IPS-11a (cell line): ENCODE measurements at regions not wholly inside any gene's neighbourhood (a gene's known extent, or its start where the extent isn't known, plus 50 kb on each side); places are given as distances from the start of the nearest gene placed in this dataset.

Source experiments
- H3K4me3 ChIP-seq: one replicate; pipeline ENCODE4 v1.5.1; 2013; ENCODE audit warnings: low read depth, low read length, control low read depth

- H3K4me3 ChIP-seq = no peak overlapping the region
Observed at GRCh38 chr4:1500231-1500965, 94.2 kb upstream of the NKX1-1 start.

GRCh38 chr4:1499465-1499864, 93.2 kb upstream of the NKX1-1 start:
- no peak overlapping the region for H3K4me3 ChIP-seq

DNA sequence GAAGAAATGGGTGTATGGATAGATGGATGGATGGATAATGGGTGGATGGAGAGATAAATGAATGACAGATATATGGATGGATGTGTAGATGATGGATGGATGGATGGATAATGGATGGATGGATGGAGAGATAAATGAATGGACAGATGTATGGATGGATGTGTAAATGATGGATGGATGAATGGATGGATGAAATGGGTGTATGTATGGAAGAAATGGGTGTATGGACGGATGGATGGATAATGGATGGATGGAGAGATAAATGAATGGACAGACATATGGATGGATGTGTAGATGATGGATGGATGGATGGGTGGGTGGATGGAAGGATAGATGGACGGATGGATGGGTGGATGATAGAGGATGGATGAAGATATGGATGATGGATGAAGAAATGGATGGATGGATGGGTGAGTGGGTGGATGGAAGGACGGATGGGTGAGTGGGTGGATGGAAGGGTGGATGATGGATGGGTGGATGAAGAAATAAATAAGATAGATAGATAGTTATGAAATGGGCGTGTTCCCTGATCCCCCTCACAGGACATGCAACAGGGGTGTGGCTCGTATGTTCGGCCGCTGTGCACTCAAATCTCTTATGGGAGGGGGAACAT, 91.1 kb upstream of the NKX1-1 start:
- no peak overlapping the region for H3K4me3 ChIP-seq

GRCh38 chr4:1496116-1496642, 89.9 kb upstream of the NKX1-1 start:
- no peak overlapping the region for H3K4me3 ChIP-seq

DNA sequence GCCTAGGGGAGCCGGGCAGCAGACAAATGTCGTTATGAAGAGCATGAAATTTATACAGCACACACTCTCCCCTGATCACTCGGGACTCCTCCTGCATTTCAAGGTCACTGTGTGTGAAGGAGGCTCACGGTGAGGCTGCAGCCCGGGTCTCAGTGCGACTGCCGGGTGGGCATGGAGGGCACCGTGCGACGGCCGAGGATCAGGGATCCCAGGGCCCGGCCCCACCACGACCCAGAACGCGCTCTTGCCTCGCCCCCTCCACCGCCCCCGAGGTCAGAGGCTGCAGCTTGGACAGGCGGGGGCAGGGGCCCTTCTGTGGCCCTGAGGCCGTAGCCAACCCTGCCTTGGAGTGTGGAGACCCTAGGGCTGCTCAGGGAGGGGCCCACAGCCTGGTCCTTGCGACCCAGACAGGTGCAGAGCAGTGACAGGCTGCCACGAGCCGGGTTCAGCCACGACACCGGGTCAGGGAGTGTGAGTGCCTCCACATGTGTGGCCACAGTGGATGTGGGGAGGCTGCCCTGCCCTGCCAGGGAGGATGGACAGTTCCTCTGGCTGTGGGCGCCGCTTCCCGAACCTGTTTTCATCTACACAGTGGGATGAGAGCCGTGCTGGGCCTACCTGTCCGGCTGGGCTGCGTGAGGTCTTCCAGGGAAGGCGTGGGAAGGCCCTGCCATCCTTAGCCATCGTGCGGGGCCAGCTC, 89.3 kb upstream of the NKX1-1 start:
- H3K4me3 ChIP-seq = no peak overlapping the region

GRCh38 chr4:1494416-1495315, 88.4 kb upstream of the NKX1-1 start:
- no peak overlapping the region for H3K4me3 ChIP-seq

- no peak overlapping the region for H3K4me3 ChIP-seq
Observed at GRCh38 chr4:1493540-1494287, 87.5 kb upstream of the NKX1-1 start.

DNA sequence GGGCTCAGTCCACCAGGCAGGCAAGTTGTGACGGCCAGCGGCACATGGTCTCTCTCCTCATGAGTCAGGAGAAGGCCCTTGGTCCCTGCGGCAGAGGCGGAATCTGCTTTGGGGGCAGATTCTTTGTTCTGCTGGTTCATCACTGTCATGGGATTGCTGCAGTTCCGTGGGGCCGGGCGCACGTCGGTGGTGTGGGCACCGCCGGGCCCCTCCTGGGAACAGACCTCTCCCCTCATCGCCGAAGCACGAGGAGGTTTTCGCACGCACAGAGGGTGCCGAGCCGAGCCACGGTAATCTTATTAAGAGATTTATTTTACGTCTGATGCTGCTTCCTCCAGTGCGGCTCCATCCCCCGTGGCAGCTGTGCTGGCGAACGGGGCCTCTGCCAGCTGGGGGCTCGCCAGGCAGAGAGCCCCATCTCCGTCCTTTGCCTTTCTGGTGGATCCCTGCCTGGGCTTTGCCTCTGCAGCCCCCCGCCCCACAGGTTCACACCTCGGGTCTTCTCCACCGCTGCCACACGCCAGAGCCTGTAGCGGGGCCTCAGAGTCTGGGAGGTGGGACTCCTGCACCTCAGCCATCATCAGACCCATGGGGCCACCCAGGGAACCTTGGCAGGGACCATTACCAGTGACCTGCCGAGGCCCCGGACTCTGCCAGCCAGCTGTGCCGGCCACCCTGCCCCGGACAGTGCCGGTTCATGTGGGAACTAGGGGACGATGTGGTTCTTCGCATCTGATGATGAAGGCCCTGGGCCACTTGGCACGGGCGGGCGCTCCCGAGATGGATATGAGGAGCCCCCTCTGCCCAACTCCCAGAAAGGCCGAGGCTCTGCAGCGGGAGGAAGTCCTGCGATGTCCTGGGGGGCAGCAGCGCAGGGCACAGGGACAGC, 86.7 kb upstream of the NKX1-1 start:
- H3K4me3 ChIP-seq = no peak overlapping the region

DNA sequence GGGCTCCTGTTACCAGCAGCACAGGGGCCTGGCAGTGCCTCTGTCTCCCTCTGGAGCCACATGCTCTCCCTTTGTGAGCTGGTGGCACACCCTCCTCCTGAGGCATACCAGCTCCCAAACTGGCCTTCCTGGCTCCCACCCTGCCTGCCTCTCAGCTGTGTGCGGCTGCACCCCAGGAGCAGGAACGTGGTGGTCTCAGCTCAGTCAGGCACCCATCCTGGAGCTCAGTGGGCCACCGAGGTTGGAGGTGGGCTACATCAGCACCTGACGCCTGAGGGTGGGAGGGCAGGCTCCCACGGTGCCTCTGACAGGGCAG, 85.9 kb upstream of the NKX1-1 start:
- no peak overlapping the region for H3K4me3 ChIP-seq

DNA sequence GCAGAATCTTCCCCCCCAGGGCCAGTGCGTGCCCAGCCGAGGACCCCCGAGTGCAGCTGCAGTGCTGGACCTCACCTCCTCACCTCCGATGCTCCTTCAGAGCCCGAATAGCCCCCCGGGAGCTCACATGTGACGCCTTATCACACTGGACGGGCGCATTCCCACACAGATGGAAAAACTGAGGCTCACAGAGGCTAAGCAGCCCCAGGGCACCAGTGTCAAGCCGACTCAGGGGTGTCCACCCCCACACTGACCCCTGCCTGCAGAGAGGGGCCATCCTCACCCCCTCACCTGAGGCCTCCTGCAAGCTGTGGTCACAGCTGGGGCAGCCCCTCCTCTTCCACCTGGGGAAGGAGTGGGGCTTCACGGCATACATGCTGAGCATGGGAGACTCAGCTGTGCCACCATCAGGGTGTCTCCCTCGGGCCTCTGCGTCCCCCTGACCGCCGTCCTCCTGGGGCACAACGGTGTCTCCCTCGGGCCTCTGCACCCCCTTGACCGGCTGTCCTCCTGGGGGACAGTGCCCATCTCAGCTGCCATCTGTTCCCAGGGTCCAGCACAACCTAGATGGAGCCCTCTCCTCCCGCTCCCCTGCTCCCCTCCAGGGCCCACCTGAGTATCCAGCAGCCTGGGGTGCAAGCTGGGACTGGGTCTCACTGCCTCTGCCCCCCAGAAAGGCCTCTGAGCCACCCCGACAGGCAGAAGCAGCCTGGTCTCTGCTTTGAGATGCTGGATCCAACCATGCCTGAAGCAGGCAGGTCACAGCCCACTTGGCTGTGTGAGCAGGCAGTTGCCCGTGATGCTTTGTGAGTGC, 85.3 kb upstream of the NKX1-1 start:
- no peak overlapping the region for H3K4me3 ChIP-seq

DNA sequence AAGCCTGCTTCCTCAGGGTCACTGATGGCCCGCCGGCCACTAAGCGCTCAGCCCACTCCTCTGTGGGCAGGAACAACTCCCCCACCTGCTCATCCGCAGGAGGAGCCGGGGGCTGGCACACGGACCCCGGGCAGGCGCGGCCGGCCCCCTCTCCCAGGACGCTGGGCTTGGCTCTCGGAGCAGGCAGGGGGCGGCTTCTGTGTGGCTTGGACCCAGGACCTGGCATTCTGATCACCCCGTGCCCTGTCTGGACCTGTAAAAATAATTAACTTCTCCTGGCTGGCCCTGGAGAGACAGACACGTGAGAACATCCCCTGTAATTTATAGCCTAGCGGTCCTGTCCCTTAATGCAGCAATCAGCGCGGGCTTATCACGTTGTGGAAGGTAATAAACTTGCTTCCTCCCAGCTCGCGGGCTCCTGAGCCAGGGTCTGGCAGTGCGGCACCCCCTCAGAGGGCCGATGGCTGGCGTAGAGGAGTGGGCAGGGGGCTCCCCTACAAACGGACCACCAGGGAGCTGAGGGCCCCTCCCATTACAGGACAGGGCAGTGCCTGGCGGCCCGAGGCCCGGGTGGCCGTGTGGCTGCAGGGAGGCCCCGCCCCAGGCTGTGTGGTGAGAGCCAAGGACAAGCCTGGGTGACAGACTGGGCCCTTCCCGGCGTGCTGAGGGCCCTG, 84.5 kb upstream of the NKX1-1 start:
- H3K4me3 ChIP-seq = no peak overlapping the region

DNA sequence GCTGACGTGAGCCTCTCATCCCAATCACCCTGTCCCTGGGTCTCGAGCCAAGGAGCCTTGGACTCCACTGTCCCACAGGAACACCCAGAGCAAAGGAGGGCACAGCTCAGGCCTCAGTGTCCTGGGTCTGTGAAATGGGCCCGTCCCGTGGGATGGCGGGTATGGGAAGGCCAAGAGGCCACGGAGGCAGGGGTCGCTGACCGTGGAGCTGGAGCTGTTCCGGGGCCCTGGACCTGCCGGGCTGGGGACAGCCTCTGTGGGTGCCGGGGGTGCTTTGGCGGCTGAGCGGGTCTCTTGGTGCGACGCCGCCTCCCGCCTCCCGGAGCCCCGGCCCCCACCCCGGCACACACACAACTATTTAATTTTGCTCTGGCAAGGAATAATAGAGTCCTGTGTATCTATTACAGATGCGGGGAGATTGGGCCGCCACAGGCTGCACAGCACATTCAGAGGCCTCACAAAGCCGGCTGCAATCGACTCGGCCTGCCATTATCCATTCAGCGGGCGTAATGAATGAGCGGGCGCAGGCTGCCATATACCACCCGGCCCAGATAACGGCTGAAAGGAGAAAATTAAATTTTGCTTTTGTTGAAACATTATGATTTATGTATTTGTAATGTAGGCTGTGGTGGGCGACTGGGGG, 83.9 kb upstream of the NKX1-1 start:
- H3K4me3 ChIP-seq = no peak overlapping the region

DNA sequence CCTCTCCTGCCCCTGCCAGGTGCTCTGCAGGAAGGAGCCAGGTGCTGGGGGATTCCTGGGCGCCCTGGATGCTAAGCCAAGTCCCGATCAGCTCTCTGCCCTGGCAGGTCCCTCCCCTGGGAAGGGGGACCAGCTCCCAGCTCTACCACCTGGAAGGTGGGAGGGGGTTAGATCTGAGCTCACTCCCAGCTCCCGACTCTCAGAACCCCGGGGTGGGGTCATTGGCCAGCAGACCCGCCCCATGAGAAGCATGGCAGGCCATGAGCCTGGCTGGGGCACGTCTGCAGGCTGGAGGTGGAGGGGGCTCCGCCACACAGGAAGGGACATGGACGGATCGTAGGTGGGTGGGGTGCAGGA, 83.4 kb upstream of the NKX1-1 start:
- H3K4me3 ChIP-seq = no peak overlapping the region

DNA sequence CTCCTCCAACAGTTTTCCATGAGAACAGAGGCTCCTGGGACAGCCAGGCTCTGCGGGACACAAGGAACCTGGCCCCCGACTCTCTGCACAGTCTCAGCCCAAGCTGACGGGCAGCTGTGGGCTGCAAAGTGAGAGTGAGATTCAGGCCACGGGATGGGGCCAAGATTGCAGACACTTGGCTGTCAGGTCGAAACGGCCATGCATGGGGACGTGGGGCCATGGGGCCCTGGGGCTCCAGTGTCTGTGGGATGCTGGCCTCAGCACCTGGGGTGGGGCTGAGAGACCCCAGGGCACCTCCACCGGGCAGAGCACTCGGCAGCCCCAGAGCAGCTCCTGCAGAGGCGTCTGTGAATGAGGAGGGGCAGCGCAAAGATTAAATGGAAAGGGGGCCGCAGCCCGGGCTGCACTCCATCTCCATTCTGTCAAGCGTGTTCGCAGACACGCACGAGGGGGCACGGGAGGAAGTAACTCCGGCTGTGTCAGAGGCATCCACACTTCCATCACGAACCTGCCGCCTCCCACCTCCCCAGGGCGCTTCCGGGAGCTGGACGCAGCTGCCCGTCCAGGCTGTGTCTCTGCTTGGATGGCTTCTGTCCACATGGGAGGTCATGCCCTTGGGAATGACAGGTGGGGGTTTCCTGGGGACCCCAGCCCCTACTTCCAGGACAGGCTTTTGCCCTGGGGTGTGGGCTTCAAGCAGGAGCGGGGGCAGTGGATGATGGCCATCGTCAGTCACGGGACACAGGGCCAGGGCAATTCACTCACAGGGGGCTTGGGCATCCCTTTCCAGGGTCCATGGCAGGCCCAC, 82.8 kb upstream of the NKX1-1 start:
- no peak overlapping the region for H3K4me3 ChIP-seq

- H3K4me3 ChIP-seq = no peak overlapping the region
Observed at GRCh38 chr4:1488357-1488756, 82.1 kb upstream of the NKX1-1 start.

DNA sequence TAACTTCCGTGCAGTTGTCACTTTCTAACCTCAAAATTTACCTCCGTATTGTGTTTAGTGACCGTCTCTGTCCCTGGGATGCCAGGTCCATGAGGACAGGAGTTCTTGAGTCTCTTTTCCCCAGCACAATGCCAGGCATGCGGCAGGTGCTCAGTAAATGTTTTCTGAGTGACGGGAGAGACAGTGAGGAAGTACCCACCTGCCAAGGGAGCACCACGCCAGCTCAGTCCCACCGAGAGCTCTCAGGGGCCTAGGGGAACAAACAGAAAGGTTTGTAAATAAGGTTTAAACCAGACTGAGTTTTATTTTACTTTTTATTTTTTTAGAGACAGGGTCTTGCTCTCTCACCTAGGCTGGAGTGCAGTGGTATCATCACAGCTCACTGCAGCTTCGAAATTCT, 81.5 kb upstream of the NKX1-1 start:
- no peak overlapping the region for H3K4me3 ChIP-seq

DNA sequence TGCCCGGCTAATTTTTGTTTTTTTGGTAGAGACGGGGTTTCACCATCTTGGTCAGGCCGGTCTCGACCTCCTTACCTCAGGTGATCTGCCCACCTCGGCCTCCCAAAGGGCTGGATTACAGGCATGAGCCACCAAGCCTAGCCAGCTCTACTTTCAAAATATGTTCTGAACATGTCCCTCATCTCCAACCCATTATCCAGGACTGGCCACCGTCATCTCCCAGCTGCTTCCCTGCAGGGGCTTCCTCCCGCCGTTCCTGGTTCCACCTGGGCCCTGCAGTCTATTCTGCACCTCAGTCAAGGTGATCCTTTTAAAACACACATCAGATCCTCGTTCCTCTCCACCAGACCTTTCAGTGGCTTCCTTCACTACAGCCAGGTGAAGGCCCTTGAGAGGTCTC, 80.9 kb upstream of the NKX1-1 start:
- H3K4me3 ChIP-seq = no peak overlapping the region
